NB4 (cell line): ENCODE measurements at regions not wholly inside any gene's neighbourhood (a gene's known extent, or its start where the extent isn't known, plus 50 kb on each side); places are given as distances from the start of the nearest gene placed in this dataset.

Experiments
- MYC ChIP-seq: IDR thresholded peaks from 2 replicates; pipeline ENCODE4 v1.6.1; 2011; ENCODE audit warnings: low read depth, low read length
- POLR2A ChIP-seq: IDR thresholded peaks from 2 replicates; pipeline ENCODE4 v1.6.1; 2011; ENCODE audit warnings: mild to moderate bottlenecking; ENCODE audit not compliant: insufficient read length; ENCODE audit errors: extremely low read depth
- TF ChIP-seq, protein P1 (sequence below): IDR thresholded peaks from one replicate; pipeline ENCODE4 v1.5.1; 2012; ENCODE audit warnings: low read depth, low read length
- TF ChIP-seq, protein P2 (sequence below): IDR thresholded peaks from 2 replicates; pipeline ENCODE4 v1.6.1; 2011; ENCODE audit warnings: low read depth, low read length

DNA sequence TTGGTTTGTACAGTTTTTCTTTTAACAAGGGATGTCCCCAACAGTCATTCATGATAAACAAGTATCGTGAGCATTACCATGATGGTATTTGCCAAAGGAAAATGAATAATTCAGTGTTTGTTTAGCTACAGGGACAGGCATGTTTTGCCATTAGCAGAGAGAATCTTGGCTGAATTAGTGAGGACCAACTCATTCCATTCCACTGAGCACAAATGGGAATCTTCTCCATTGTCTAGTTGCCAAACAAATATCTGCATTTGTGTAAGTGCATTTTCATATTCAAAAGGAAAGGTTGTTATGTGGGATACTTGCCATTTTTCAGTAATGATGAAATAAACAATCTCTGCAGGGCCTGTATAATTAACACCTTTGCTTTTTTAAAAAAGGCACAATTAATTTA is 1762.6 kb downstream of the RPA4 start:
- TF ChIP-seq, protein P1, sequence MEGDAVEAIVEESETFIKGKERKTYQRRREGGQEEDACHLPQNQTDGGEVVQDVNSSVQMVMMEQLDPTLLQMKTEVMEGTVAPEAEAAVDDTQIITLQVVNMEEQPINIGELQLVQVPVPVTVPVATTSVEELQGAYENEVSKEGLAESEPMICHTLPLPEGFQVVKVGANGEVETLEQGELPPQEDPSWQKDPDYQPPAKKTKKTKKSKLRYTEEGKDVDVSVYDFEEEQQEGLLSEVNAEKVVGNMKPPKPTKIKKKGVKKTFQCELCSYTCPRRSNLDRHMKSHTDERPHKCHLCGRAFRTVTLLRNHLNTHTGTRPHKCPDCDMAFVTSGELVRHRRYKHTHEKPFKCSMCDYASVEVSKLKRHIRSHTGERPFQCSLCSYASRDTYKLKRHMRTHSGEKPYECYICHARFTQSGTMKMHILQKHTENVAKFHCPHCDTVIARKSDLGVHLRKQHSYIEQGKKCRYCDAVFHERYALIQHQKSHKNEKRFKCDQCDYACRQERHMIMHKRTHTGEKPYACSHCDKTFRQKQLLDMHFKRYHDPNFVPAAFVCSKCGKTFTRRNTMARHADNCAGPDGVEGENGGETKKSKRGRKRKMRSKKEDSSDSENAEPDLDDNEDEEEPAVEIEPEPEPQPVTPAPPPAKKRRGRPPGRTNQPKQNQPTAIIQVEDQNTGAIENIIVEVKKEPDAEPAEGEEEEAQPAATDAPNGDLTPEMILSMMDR: no peak
- TF ChIP-seq POLR2A (no peak), MYC (no peak)
- TF ChIP-seq, protein P2, sequence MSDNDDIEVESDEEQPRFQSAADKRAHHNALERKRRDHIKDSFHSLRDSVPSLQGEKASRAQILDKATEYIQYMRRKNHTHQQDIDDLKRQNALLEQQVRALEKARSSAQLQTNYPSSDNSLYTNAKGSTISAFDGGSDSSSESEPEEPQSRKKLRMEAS: no peak
